Activated CD8-positive, alpha-beta memory T cell treated with anti-CD3 and anti-CD28 coated beads for 36 hours (primary cell): ENCODE measurements at regions not wholly inside any gene's neighbourhood (a gene's known extent, or its start where the extent isn't known, plus 50 kb on each side); places are given as distances from the start of the nearest gene placed in this dataset.

ENCODE experiments used
- CTCF ChIA-PET: fragments of 350-600 bp; sonication (Branson Sonifier 250); formaldehyde crosslinking; loops from one replicate; lab custom pipeline; 2021; ENCODE audit warnings: antibody characterized with exemption; lab: Charles Lee
- POLR2A ChIA-PET: fragments of 350-600 bp; sonication (Branson Sonifier 250); formaldehyde crosslinking; loops from one replicate; lab custom pipeline; 2021; ENCODE audit warnings: antibody characterized with exemption; lab: Charles Lee

- POLR2A ChIA-PET, result no interaction called here
- CTCF ChIA-PET, result no interaction called here
Measured at GRCh38 chr5:3412146-3412545, 183.5 kb upstream of the IRX1 start.

GRCh38 chr5:3411363-3411762, 184.3 kb upstream of the IRX1 start:
- ChIA-PET POLR2A (no interaction called here), CTCF (no interaction called here)

GRCh38 chr5:3401635-3402034, 194.0 kb upstream of the IRX1 start:
- ChIA-PET POLR2A (no interaction called here), CTCF (no interaction called here)

DNA sequence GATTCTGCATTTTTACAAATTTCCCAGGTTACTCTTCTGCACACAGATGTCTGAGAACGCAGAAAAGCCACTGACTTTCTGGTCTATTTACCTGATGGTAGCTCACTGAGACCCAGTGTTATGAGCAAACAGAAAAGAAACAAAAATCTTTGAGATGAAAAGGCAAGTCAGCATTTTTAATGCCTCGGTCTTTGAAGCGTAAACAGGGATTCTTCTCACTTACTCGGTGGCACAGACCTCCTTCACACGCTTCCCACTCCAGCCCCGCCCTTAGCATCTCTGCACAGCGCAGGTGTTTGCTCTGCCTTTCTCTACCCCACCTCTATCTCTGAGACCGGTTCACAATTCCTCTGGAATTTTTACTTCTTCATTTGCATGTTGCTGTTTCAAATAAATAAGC, 195.0 kb upstream of the IRX1 start:
- ChIA-PET POLR2A (no interaction called here), CTCF (no interaction called here)

DNA sequence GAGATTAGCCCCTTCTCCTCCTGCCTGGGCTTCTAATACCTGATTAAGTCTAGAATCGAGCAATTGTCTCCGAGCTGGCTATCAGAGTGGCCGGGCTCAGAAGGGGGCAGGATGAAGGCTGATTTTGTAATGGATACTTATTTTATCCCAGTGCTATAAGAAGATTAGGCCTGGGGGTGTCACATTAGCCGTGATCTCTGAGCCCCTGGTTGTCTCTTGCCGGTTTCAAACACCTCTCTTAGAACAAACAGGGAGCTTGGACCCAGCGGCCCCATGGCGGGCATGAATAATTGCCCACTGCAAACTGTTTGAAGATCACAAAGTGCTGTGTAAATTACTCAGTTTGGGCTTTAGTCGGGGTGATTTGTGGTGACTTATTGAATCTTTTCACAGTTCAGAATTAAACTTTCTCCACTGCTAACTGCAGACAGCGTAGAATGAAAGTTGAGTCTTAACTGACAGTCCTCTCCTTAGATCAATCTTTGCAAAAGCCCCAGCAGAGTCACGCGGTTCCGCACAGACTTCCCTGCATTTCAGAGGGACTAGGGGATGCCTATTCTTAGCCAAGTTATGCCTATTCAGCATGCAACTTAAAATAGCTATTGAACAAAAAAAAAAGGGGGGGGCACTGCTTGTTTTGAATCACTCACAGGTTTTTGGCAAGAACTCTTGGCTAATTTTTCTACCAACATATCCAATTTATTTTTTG, 200.6 kb upstream of the IRX1 start:
- CTCF ChIA-PET, result no interaction called here
- POLR2A ChIA-PET, result no interaction called here

DNA sequence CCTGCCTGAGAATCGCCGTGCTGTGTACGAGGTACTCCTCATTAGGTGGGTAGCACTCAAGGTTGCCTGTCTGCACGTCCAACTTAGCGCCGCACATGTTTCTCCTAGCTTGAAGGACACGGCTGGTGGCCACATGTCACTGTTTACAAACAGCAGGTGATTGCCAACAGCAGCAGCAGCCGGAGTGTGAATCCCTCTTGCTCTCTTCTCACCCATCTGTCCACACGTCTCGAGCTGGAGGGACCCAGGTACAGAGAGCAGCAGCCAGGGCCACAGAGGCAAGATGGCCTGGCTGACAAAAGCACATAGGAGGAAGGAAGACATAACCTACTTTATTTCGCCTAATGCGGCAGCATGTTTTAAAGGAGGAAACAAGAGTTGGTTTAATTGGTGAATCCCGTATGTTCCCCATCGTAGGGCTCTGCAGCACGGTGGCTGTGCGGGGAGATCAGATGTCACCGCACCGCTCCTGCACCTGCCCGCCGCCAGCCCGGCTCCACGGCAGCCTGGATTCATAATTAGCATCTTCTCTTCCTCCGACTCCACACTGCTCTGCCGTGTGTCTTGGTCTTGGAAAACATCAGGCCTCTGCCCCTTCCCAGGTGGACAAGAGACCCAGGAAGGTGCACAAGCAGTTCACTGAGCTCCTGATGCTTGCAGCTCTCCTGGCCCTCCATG, 201.6 kb upstream of the IRX1 start:
- POLR2A ChIA-PET, result no interaction called here
- CTCF ChIA-PET, result no interaction called here

DNA sequence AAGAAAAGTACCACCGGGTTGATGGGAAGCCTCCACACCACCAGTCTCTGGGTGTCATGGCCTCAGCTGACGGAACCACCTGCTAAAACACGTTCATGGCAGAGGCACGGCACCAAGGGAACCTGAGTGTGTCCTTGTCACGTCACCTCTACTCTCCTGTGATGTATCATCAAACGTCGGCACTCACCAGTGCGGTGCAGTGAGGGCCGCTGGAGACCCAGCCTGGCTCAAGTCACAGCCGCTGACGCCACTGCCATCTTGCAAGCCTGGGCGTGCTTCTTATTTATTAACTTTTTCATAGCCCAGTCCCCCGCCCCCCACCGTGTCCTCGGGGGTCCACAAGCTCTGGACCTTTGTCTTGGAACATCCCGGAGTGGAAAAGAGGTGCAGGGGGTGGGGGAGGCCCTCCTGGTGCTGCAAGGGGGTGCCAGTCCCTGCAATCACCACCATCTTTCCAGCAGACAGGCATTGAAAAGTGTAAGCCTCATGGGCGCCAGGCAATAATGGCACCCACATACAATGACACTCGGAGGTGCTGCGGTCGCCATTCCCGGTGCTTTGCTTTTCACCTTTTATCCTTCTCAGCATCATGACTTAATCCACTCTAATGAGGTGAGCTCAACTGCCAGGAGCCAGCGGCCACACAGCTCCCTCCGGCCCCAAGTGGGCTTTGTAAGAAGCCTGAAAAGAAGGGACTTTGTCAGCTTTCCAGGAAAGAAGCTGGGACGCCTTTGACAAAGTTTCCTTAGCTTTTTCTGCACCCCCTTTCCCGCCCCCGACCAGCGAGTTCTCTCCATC, 202.3 kb upstream of the IRX1 start:
- CTCF ChIA-PET, result no interaction called here
- POLR2A ChIA-PET, result no interaction called here

- CTCF ChIA-PET, result no interaction called here
Measured at GRCh38 chr5:3392306-3392939, 203.2 kb upstream of the IRX1 start.

DNA sequence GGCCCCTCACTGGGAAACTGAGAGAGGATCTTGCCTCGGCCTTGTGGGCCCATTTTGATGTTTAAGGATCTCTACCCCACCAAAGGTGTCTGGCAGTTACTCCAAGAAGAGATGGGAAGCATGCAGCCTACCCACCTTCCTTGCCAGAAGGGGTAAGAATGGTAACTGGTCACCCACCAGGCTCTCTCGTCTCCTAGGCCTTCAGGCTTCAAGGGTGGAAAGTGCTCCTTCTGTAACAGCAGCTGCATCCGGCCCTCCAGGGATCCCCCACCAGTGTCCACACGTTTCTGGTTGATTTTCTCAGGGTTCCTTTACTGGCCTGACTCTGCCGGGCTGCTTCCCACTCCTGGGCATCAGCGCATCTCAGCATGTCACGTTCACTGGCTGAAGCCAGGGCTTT, 204.4 kb upstream of the IRX1 start:
- CTCF ChIA-PET, result no interaction called here
- POLR2A ChIA-PET, result no interaction called here

More at GRCh38 chr5:3392306-3392939, 203.2 kb upstream of the IRX1 start:
- POLR2A ChIA-PET, result no interaction called here

- POLR2A ChIA-PET, result no interaction called here
- CTCF ChIA-PET, result interaction anchor here (0.7 kb wide), 1 partner anchor 1890 kb away, joined by 3 read pairs; no protein-coding TSS in a partner anchor
Measured at GRCh38 chr5:3389471-3390026, 206.1 kb upstream of the IRX1 start.

DNA sequence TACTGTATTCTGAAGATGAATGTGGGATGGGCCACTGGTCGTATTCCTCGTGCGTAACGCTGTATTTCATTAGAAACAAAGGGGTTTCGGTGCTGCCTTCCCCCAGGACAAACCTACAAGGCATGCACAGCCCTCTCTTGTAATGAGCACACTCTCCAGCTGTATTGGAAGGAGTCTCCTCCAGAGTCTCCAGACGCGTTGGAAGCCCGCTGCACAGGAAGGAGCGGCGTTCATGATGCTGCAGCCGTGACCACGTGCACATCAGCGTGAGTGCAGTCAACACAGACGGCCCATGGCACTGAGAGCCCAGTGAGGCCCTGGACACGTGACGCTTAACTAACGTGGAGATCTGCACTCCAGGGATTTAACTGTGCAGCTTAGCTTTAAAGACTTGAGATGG, 209.0 kb upstream of the IRX1 start:
- ChIA-PET CTCF (no interaction called here), POLR2A (no interaction called here)

GRCh38 chr5:3385991-3386519, 209.6 kb upstream of the IRX1 start:
- CTCF ChIA-PET, result no interaction called here
- POLR2A ChIA-PET, result no interaction called here

DNA sequence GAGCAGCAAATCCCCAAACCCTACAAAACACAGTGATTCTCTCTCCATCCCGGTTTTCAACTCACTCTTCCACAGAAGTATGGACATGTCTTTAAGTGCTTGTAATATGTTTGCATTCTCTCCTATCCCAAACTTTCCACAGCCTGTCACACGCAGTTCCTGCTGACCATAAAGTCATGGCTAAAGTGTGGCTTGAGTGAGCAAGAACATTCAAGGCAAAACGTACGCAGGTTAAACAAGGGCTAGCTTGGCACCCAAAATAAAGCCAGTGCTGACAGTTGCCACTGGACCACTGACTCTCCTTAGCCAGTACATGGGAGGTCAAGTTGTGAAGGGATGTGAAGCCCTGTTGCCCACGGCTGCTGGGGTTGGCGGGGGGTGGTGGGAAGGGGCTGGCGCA, 211.1 kb upstream of the IRX1 start:
- ChIA-PET CTCF (no interaction called here), POLR2A (no interaction called here)

GRCh38 chr5:3382782-3383181, 212.8 kb upstream of the IRX1 start:
- ChIA-PET POLR2A (no interaction called here), CTCF (no interaction called here)

GRCh38 chr5:3382151-3382550, 213.5 kb upstream of the IRX1 start:
- POLR2A ChIA-PET, result no interaction called here
- CTCF ChIA-PET, result no interaction called here

DNA sequence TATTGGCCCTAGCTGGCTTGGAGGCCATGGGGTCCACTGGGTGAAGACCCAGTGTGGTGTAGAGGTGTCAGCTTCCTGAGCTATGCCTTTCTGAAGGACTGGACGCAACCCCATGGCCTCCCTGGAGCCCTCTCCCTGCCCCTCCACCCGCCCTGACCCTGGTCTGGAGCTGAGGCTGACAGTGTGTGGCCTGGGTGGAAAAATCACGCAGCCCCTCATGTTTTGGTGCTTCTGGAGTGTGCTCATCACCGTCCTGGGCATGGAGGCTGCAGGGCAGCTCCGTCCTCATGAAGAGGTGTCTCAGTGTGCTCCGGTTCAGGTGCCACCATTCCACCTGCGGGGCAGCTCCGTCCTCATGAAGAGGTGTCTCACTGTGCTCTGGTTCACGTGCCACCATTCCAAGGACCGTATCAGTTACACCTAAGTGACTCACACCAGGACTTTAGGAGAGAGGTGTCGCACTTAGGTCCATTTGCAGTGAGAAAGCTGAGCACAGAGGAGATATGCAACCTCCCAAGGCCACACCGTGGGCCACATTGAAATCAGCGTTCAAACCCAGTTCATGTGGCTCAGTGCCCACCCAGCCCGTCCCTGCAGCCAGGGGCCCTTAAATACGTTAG, 214.3 kb upstream of the IRX1 start:
- ChIA-PET CTCF (no interaction called here), POLR2A (no interaction called here)

DNA sequence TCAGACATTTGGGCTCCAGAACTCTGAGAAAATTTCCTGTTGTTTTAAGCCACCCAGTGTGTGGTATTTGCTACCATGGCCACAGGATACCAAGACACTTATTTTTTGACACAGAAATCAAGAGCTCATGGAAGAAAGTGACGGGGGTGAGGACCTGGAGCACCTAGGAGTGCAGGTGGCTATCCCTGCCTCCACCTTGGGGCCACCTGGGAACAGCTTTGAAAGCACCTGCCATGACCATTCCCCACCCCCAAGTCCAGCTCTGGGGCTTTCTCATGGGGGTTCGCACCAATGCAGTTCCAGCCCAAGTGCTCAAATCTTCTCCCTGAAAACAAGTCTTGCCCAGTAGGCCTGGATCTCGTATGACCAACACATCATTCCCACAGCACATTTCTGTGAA, 214.9 kb upstream of the IRX1 start:
- POLR2A ChIA-PET, result no interaction called here
- CTCF ChIA-PET, result no interaction called here

DNA sequence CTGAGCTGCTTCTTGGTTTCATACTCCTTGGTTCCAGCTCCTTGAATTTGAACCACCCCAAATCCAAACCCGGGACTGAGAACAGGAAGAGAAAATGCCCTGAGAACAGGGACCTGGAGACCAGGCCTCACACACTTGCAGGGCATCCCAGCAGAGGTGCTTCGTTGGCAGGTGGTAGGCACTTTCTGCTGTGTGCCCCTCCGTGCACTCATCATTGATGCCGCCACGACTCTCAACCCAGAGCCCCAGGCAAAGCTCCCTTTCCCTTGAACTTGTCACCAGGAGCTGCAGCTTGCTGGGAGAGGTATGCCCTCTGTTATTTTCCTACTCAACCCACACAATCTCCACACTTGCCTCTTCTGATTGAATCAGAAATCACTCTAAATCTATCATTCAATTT, 217.8 kb upstream of the IRX1 start:
- ChIA-PET CTCF (no interaction called here), POLR2A (no interaction called here)

DNA sequence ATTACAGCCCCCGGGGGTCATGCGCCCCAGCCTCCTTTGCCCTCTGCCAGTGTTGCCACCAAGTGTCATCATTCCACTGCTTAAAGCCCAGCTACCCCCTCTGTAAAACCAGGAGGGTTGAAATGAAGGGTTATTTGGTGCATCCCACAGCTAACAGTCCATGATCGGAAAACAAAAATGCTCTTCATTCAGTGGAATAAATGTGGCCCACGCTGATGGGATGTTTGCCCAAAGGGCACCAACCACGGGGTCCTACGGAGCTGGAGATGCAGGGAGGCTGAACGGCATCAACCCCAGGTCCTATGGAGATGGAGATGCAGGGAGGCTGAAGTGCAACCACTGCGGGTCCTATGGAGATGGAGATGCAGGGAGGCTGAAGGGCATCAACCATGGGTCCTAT, 218.5 kb upstream of the IRX1 start:
- POLR2A ChIA-PET, result no interaction called here
- CTCF ChIA-PET, result no interaction called here
